Keratinocyte (primary cell): ENCODE measurements at regions not wholly inside any gene's neighbourhood (a gene's known extent, or its start where the extent isn't known, plus 50 kb on each side); places are given as distances from the start of the nearest gene placed in this dataset.

ENCODE experiments used
- CTCF ChIP-seq, 3 experiments: IDR thresholded peaks in 1 of 3; conservative IDR thresholded peaks in 1 of 3; optimal IDR thresholded peaks in 1 of 3; 2 replicates in 2 of 3; 3 replicates in 1 of 3; pipeline versions ENCODE3 to v1.5.1; 2011; ENCODE audit warnings: low read length in 3 of 3, mild to moderate bottlenecking in 3 of 3, moderate library complexity in 2 of 3, control low read depth in 1 of 3, inconsistent platforms in 1 of 3; ENCODE audit not compliant: insufficient read depth in 2 of 3; ENCODE audit errors: extremely low read depth in 1 of 3
- EZH2 ChIP-seq: IDR thresholded peaks from one replicate; pipeline ENCODE4 v1.6.1; 2012; ENCODE audit warnings: inconsistent platforms, mild to moderate bottlenecking, low read length, moderate library complexity

GRCh38 chr7:81873559-81873958 is 103.7 kb upstream of the HGF start:
- TF ChIP-seq CTCF (optimal IDR thresholded peaks at IDR 0.05 in 1 of 3, IDR thresholded peaks at IDR 0.05 in 1 of 3, conservative IDR thresholded peaks at IDR 0.05 in 1 of 3; ENCODE audit: extremely low read depth in 1 of 3, insufficient read depth in 2 of 3, low read length in 3 of 3) = no peak
- TF ChIP-seq EZH2 = no peak
